IPS DF 6.9 (cell line): ENCODE measurements at regions not wholly inside any gene's neighbourhood (a gene's known extent, or its start where the extent isn't known, plus 50 kb on each side); places are given as distances from the start of the nearest gene placed in this dataset.

ENCODE experiments used
- DNase-seq: peaks from one replicate; pipeline ENCODE4 v3.0.0-alpha.2; 2013; ENCODE audit warnings: low read depth, low spot score
- H3K27ac ChIP-seq: one replicate; pipeline ENCODE4 v1.5.1; 2013; ENCODE audit warnings: low read length, control low read depth
- H3K27me3 ChIP-seq: 2 replicates; pipeline ENCODE4 v1.6.1; 2013; ENCODE audit warnings: mild to moderate bottlenecking, low read length; ENCODE audit not compliant: control insufficient read depth, insufficient read depth
- H3K36me3 ChIP-seq: 2 replicates; pipeline ENCODE4 v1.6.1; 2013; ENCODE audit warnings: low read length; ENCODE audit not compliant: control insufficient read depth, insufficient read depth
- H3K4me1 ChIP-seq: 2 replicates; pipeline ENCODE4 v1.6.1; 2013; ENCODE audit warnings: low read length; ENCODE audit not compliant: control insufficient read depth, insufficient read depth
- H3K4me3 ChIP-seq: 2 replicates; pipeline ENCODE4 v1.5.1; 2013; ENCODE audit warnings: mild to moderate bottlenecking, low read length
- H3K9me3 ChIP-seq: 2 replicates; pipeline ENCODE4 v1.6.1; 2013; ENCODE audit warnings: low read length, inconsistent platforms; ENCODE audit not compliant: control insufficient read depth, insufficient read depth
- WGBS: extraction: QIAGEN DNeasy Blood & Tissue Kit; methylation state at CpG from one replicate; pipeline ENCODE4 v1.1.7; 2013; ENCODE audit warnings: mixed read lengths, missing lambda C conversion rate; ENCODE audit not compliant: insufficient read length, insufficient coverage; 5-methylcytosine and 5-hydroxymethylcytosine counted together

DNA sequence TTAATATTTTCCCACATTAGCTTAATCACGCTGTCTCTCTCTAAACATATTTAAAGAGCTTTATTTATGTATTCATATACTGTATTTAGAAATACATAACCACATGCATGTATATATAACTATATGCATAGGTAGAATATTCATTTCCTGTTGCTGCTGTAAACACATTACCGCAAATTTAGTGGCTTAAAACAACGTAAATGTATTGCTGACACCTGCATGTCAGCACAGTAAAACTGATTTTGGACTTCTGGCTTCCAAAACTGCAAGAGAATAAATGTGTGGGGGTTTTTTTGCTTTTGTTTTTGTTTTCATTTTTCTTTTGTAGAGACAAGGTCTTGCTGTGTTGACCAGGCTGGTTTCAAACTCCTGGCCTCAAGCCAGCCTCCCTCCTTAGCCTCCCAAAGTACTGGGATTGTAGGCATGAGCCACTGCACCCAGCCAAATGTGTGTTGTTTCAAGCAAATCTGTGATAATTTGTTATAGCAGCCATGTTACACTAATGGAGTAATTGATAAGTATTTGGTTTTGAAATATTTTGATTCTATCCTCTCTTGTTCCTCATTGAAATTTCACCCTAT, 61.9 kb upstream of the CMKLR1 start:
- no peak for DNase-seq
- no peak overlapping the region for H3K27ac ChIP-seq
- peaks cover 1% of the 10 kb centered on the region; the same call in 1 of the 2 replicates for H3K4me1 ChIP-seq
- H3K4me3 ChIP-seq = no peak overlapping the region
- H3K9me3 ChIP-seq = no peaks in the 10 kb centered on the region
- no peaks in the 10 kb centered on the region for H3K36me3 ChIP-seq
- H3K27me3 ChIP-seq = no peaks in the 10 kb centered on the region; the same call in 1 of the 2 replicates
- no CpG with 5 or more reads among the region's 3 CpGs for WGBS

DNA sequence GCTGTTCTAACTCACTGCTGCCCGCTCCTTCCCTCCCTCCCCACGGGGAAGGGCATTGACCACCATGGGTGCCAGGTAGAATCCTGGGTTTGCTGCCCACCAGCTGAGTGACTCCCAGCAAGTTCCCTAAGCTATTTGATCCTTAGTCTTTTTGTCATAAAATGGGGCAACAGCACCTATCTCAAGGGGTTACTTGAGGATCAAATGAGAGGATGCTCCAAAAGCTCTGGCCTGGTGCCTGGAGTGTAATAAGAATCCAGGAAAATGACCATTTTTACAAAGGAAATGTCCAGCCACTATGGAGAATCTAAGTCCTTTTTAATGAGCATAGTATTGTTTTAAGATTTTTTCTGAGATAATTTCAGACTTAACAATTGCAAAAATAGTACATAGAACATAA, 61.4 kb upstream of the CMKLR1 start:
- H3K9me3 ChIP-seq = no peaks in the 10 kb centered on the region
- no peaks in the 10 kb centered on the region for H3K36me3 ChIP-seq
- WGBS = no CpG with 5 or more reads among the region's 2 CpGs
- no peaks in the 10 kb centered on the region; the same call in 1 of the 2 replicates for H3K27me3 ChIP-seq
- DNase-seq = no peak
- H3K4me3 ChIP-seq = no peak overlapping the region
- peaks cover 1% of the 10 kb centered on the region; the same call in 1 of the 2 replicates for H3K4me1 ChIP-seq
- H3K27ac ChIP-seq = no peak overlapping the region

DNA sequence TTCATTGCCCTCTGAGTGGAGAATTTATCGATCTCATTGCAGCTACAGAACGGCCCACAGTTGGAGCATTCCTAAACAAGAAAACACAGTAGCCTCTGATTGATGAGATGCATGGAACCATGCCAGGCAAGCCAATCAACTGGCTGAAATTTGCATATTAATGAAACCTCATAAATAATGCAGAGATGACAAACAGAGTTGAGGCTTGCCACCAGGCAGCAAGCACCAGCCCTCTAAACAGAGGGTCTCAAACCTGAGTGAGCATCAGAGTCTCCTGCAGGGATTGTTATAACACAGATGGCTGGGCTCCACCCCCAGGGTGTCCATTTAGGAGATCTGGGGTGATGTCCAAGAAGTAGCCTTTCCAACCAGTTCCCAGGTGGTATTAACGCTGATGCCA, 60.9 kb upstream of the CMKLR1 start:
- Histone ChIP-seq H3K27me3 (no peaks in the 10 kb centered on the region; the same call in 1 of the 2 replicates), H3K4me3 (no peak overlapping the region), H3K36me3 (no peaks in the 10 kb centered on the region), H3K9me3 (no peaks in the 10 kb centered on the region), H3K4me1 (peaks cover 1% of the 10 kb centered on the region; the same call in 1 of the 2 replicates), H3K27ac (no peak overlapping the region)
- WGBS = no CpG with 5 or more reads among the region's 3 CpGs
- DNase-seq = no peak

DNA sequence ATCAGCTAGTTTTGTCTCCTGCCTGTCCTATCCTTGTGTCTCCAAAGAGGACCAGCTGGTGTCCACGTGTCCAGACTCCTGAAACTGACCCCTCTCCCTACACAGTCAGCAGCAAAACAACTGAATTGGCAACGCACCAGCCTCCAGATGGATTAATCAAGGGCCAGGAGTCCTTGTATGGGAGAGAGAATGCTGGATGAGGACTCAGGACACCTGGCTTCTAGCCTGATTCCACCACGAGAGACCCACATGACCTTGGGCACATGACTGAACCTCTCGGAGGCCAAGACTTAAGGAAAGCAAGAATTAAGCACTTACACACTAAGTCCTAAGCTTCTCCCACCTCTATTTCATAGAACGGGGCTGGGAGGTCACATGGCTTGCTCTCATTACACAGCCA, 60.4 kb upstream of the CMKLR1 start:
- no CpG with 5 or more reads among the region's 5 CpGs for WGBS
- H3K27ac ChIP-seq = no peak overlapping the region
- H3K4me1 ChIP-seq = peaks cover 1% of the 10 kb centered on the region; the same call in 1 of the 2 replicates
- no peak overlapping the region for H3K4me3 ChIP-seq
- H3K36me3 ChIP-seq = no peaks in the 10 kb centered on the region
- H3K9me3 ChIP-seq = no peaks in the 10 kb centered on the region
- H3K27me3 ChIP-seq = no peaks in the 10 kb centered on the region; the same call in 1 of the 2 replicates
- DNase-seq = no peak

DNA sequence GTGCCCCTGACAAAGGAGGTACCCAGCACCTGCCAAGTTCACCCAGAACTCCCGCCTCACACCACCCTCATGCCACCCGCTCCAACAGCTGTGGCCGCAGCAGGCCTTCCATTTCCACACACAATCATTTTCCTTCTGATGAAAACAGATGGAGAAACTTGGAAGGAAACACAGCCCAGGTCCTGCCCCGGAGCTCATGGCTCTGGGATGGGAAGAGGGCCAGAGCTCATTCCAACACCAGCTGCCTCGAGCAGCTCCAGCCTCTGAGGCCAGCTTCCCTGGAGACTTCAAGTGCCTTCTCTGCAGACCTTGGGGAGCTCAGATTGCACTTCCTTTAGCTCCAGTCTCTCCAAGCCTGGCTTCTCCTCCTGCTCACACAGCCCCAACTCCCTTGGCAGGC, 55.1 kb upstream of the CMKLR1 start:
- Histone ChIP-seq H3K4me3 (no peak overlapping the region), H3K36me3 (no peaks in the 10 kb centered on the region), H3K27me3 (no peaks in the 10 kb centered on the region), H3K9me3 (no peaks in the 10 kb centered on the region), H3K27ac (no peak overlapping the region), H3K4me1 (no peaks in the 10 kb centered on the region; the same call in 1 of the 2 replicates)
- no peak for DNase-seq
- WGBS = no CpG with 5 or more reads among the region's 5 CpGs

DNA sequence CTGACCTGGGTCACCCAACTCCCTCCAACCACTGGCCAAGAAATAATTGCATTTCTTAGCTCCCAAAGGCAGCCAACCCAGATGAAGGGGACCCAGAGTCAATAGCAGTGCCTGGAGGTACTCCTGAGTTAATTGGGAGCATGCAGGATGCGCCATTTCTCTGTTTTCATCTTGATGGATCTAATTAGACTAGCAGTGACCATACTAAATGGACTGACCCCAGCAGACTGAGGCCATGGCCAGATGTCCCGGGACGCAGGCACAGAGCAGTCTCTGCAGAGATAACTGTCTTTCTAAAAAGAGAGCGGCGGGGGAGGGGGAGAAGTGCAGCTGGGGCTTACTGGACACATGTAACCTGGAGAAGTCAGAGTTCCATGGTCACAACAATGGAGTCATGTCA, 53.2 kb upstream of the CMKLR1 start:
- Histone ChIP-seq H3K4me1 (no peaks in the 10 kb centered on the region; the same call in 1 of the 2 replicates), H3K27me3 (no peaks in the 10 kb centered on the region), H3K36me3 (no peaks in the 10 kb centered on the region), H3K4me3 (no peak overlapping the region), H3K27ac (no peak overlapping the region), H3K9me3 (no peaks in the 10 kb centered on the region)
- DNase-seq = no peak
- no CpG with 5 or more reads among the region's 5 CpGs for WGBS

DNA sequence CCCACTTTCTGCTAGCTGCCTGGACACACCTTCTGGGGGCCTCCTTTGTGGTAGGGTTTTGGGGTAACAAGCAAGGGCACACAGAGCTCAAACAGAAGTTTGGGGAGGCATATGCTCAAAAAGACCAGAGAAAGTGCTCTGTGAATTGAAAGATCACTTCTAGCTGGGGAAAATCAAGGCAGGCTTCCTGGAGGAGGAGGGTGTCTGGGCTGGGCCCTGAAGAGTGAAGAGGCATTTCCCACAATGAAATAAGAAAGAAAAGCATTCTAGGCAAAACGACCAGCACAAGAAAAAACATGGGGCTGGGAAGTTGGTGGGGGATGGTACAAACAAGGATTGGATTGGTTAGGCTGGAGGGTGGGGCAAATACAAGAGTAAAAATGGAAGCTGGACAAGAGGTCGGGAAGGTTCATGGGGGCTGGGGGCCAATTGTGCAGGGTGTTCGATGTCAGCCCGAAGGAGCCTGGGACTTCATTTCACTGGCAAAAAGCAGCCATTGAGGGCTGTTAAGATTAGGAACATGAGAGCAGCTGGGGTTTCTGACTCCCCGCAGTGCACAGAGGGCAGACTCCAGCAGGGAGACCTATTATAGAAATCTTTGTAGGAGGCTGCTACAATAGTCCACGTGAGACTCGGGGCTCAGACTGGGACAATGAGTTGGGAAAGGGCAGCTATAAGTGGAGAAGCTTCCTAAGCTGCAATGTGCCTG, 51.5 kb upstream of the CMKLR1 start:
- H3K4me1 ChIP-seq = no peaks in the 10 kb centered on the region; the same call in 1 of the 2 replicates
- H3K9me3 ChIP-seq = no peaks in the 10 kb centered on the region
- H3K36me3 ChIP-seq = no peaks in the 10 kb centered on the region
- no peak for DNase-seq
- no CpG with 5 or more reads among the region's 7 CpGs for WGBS
- H3K4me3 ChIP-seq = no peak overlapping the region
- H3K27ac ChIP-seq = no peak overlapping the region
- no peaks in the 10 kb centered on the region for H3K27me3 ChIP-seq

DNA sequence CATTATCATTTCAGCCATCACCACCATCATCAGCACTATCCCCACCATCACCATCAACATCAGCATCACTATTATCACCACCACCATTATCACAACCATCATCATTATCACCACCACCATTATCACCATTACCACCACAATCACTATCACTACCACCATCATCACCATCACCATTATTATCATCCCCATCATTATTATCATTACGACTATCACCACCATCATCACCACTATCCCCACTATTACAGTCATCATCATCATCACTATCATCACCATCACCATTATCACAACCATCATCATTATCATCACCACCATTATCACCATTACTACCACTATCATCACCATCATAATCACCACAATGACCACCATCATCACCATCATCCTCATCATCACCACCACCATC, 50.4 kb upstream of the CMKLR1 start:
- Histone ChIP-seq H3K9me3 (no peaks in the 10 kb centered on the region), H3K4me1 (no peaks in the 10 kb centered on the region; the same call in 1 of the 2 replicates), H3K27me3 (no peaks in the 10 kb centered on the region), H3K4me3 (no peak overlapping the region), H3K27ac (no peak overlapping the region), H3K36me3 (no peaks in the 10 kb centered on the region)
- 92% methylated on average over 1 of the region's 1 CpG for WGBS
- DNase-seq = no peak
